ENCODE measurements at regions not wholly inside any gene's neighbourhood (a gene's known extent, or its start where the extent isn't known, plus 50 kb on each side); places are given as distances from the start of the nearest gene placed in this dataset.

GRCh38 chr10:128539510-128540127, 413.4 kb upstream of the MKI67 start:
- no peak for FAIRE-seq

- FAIRE-seq: no peak
Observed at GRCh38 chr10:128540128-128540762, 414.0 kb upstream of the MKI67 start.

GRCh38 chr10:128540781-128541761, 414.8 kb upstream of the MKI67 start:
- no peak for FAIRE-seq

DNA sequence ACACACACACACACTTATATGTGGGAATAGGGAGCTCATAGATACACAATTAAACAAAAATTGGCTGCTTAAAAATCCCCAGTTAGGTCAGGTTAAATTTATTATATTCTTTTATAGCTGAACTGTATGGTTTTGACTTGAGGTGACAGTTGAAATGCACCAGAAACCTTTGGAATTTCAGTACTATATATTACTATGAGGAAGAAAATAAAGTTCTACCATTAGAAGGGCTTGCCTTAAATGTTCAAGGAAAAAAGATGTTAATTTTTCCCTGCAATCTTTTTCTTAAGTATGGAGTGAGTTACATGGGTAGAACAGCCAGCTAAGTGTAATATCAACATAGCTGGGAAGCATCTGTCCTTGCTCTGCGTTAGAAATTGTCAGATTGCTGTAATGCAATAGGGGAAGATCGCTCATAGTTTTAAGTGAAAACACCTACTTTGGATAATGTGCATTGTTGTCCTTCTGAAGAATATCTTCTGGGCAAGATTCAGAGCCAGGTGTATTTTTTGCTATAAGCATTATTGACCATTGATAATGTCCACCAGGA, 415.8 kb upstream of the MKI67 start:
- FAIRE-seq: no peak

DNA sequence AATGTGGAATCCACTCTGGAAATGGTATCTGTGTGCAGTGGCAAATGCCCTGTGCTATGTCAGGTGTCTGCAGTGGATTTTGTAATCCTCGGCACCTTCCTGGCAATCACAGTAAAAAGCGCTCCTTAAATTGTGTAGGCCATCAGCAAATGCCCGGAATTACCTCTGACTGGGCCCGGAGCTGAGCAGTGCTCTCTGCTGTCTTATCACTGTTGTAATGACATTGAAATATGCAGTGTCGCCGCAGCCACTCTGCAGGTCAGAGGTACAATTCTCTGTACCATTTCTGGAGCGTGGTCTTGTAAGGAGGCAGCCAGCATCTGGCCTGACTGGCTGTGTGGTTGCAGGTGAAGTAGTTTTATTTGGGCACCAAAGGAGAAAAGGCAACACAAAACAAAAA, 416.4 kb upstream of the MKI67 start:
- no peak for FAIRE-seq

GRCh38 chr10:128543151-128543550, 416.9 kb upstream of the MKI67 start:
- no peak for FAIRE-seq

- FAIRE-seq: no peak
Observed at GRCh38 chr10:128545216-128545615, 419.0 kb upstream of the MKI67 start.

GRCh38 chr10:128546651-128547165, 420.5 kb upstream of the MKI67 start:
- FAIRE-seq: no peak

GRCh38 chr10:128549101-128549608, 422.9 kb upstream of the MKI67 start:
- no peak for FAIRE-seq

- no peak for FAIRE-seq
Observed at GRCh38 chr10:128550045-128550444, 423.8 kb upstream of the MKI67 start.

DNA sequence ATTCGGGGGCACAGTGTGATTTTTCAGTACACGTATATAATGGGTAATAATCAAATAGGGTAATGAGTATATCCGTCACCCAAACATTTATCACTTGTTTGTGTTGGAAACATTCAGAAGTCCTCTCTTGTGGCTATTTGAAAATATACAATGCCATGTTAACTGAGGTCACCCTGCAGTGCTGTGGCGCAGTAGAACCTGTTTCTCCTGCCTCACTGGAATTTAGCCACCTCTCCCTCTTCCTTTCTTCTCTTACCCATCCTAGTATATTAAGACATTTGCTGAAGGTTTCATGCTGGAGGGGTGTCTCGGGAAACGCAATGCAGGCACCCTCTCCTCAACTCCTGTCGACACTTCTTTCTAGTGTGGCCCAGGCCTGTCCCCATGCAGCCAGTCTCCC, 425.3 kb upstream of the MKI67 start:
- no peak for FAIRE-seq

DNA sequence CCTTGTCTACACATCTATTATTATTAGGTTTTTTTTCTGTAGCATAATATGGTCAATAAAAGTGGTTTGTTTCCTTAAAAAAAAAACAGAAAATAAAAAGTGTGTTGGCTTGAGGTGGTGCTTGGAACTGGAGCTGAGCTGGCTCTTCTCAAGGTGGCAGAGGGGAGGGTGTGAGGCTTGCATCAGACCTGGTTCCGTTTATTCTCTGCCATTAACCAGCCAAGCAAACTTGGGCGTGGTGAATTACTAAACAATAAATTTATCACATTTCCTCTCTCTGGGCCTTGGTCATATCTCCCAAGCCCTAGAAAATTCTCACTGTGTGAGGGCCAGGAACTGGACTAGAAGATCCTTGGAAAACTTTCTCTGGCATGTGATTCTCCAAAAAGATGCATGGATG, 427.5 kb upstream of the MKI67 start:
- FAIRE-seq: no peak

- FAIRE-seq: no peak
Observed at GRCh38 chr10:128556182-128557110, 430.2 kb upstream of the MKI67 start.

DNA sequence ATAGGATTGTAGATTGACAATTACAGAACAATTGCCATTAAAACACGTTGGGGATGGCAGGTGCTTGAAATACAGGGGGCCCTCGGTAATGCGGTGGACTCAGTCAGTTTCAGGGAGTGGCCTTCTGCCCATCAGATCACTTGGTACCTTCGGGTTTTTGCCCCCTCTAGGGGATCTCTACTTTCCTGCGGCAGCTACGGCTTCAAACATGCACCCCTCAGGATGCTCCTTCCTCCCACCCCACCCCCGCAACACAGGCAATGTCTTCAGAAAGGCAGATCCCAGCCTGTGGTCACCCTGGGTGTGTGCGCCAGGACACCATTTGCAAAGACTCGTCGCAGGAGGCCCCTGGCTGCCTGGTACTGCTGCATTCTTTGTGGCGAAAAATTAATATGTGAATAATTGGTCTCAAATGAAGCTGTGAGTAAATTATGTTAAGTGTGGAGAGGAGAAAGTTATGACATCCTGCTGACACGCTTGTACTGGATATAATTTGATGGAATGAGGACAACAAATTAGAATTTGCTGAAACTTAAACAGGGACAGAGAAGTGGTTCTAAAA, 431.0 kb upstream of the MKI67 start:
- no peak for FAIRE-seq

- FAIRE-seq: no peak
Observed at GRCh38 chr10:128560406-128560805, 434.2 kb upstream of the MKI67 start.

- FAIRE-seq: no peak
Observed at GRCh38 chr10:128560993-128561392, 434.8 kb upstream of the MKI67 start.

DNA sequence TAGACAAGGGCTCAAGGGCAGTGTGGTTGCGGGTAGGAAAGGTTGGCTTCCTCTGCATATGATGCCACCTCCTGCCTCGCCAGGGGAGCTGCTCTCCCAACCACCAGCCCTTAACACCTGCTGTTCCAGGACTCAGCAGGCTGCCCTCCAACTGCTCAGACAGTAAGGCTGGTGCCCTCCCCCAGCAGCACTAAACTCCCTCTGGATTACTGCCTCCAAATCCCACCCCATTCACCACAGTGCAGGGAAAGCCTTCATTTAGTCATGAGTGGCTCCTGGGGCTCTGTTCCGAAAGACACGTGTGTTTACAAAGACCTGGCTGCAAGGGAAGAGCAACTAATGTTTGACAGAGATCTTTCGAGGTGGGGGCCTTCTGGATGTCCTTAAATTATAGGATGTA, 437.2 kb upstream of the MKI67 start:
- no peak for FAIRE-seq

- FAIRE-seq: no peak
Observed at GRCh38 chr10:128563904-128564303, 437.7 kb upstream of the MKI67 start.

- FAIRE-seq: no peak
Observed at GRCh38 chr10:128566361-128566968, 440.2 kb upstream of the MKI67 start.

GRCh38 chr10:128567551-128567950, 441.3 kb upstream of the MKI67 start:
- no peak for FAIRE-seq

DNA sequence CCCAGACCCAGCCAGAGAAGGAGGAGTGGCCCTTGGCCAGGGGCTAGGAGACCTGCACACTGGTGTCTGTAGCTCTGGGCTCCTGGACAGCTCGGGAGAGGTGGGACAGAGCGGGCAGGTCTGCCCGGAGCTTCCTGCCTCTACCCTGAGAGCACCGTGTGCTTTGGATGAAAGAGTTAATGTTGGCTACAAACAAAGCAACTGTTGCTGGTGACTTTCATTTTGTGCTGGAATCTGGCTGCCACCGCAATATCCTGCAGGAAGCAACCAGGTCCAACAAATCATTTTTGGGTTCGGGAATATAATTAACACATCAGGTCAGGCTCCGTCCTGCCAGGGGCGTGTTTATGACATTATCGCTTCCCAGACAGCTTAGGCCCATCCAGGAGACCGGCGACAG, 441.8 kb upstream of the MKI67 start:
- no peak for FAIRE-seq
